Trophoblast cell (in vitro differentiated cells and primary cell): ENCODE measurements at regions not wholly inside any gene's neighbourhood (a gene's known extent, or its start where the extent isn't known, plus 50 kb on each side); places are given as distances from the start of the nearest gene placed in this dataset.
"Not testable (repeated sequence)": the region's sequence is repeated elsewhere in the genome, so short reads cannot be mapped to it uniquely, and the experiment has no call there.

Experiments
- DNase-seq, 2 donors: peaks; one replicate each; pipeline ENCODE4 v3.0.0-alpha.2; 2016
- H2AFZ ChIP-seq: 2 replicates; pipeline ENCODE4 v1.6.1; 2013; ENCODE audit warnings: low read length, moderate library complexity, mild to moderate bottlenecking; ENCODE audit not compliant: insufficient read depth, poor library complexity
- H2AK5ac ChIP-seq: 2 replicates; pipeline ENCODE4 v1.6.1; 2013; ENCODE audit warnings: mild to moderate bottlenecking, low read length
- H2BK120ac ChIP-seq: 2 replicates; pipeline ENCODE4 v1.6.1; 2013; ENCODE audit warnings: low read length, mild to moderate bottlenecking, moderate library complexity; ENCODE audit not compliant: insufficient read depth, poor library complexity
- H2BK12ac ChIP-seq: 2 replicates; pipeline ENCODE4 v1.6.1; 2013; ENCODE audit warnings: mild to moderate bottlenecking, low read length, moderate library complexity
- H2BK5ac ChIP-seq: 2 replicates; pipeline ENCODE4 v1.6.1; 2013; ENCODE audit warnings: low read length, low read depth, moderate library complexity, mild to moderate bottlenecking; ENCODE audit not compliant: poor library complexity
- H3K14ac ChIP-seq: 2 replicates; pipeline ENCODE4 v1.6.1; 2013; ENCODE audit warnings: mild to moderate bottlenecking, low read length
- H3K18ac ChIP-seq: 2 replicates; pipeline ENCODE4 v1.6.1; 2013; ENCODE audit warnings: mild to moderate bottlenecking, low read length
- H3K23ac ChIP-seq: 2 replicates; pipeline ENCODE4 v1.6.1; 2013; ENCODE audit warnings: low read length
- H3K27ac ChIP-seq: 2 replicates; pipeline ENCODE4 v1.5.1; 2013; ENCODE audit warnings: low read depth, mild to moderate bottlenecking, inconsistent platforms, low read length, moderate library complexity
- H3K27me3 ChIP-seq: 2 replicates; pipeline ENCODE4 v1.6.1; 2013; ENCODE audit warnings: inconsistent platforms, mild to moderate bottlenecking, low read length, moderate library complexity; ENCODE audit not compliant: insufficient read depth
- H3K36me3 ChIP-seq, 2 experiments: 1 replicate in 1 of 2; 2 replicates in 1 of 2; pipeline ENCODE4 v1.6.1; 2013; ENCODE audit warnings: low read length in 2 of 2, mild to moderate bottlenecking in 2 of 2, moderate library complexity in 1 of 2; ENCODE audit not compliant: insufficient read depth in 2 of 2, control insufficient read depth in 1 of 2
- H3K4ac ChIP-seq: 2 replicates; pipeline ENCODE4 v1.6.1; 2013; ENCODE audit warnings: low read depth, mild to moderate bottlenecking, low read length, moderate library complexity
- H3K4me1 ChIP-seq, 2 experiments: 1 replicate in 1 of 2; 2 replicates in 1 of 2; pipeline ENCODE4 v1.6.1; 2013; ENCODE audit warnings: low read length in 2 of 2, mild to moderate bottlenecking in 2 of 2, moderate library complexity in 1 of 2; ENCODE audit not compliant: insufficient read depth in 2 of 2, control insufficient read depth in 1 of 2
- H3K4me2 ChIP-seq: 2 replicates; pipeline ENCODE4 v1.6.1; 2013; ENCODE audit warnings: inconsistent platforms, mild to moderate bottlenecking, low read length, moderate library complexity
- H3K4me3 ChIP-seq: 2 replicates; pipeline ENCODE4 v1.5.1; 2013; ENCODE audit warnings: mild to moderate bottlenecking, low read depth, low read length, inconsistent platforms
- H3K79me1 ChIP-seq: one replicate; pipeline ENCODE4 v1.6.1; 2013; ENCODE audit warnings: low read length
- H3K79me2 ChIP-seq: 2 replicates; pipeline ENCODE4 v1.6.1; 2013; ENCODE audit warnings: low read length, mild to moderate bottlenecking; ENCODE audit not compliant: control insufficient read depth, insufficient read depth, poor library complexity
- H3K9ac ChIP-seq: 2 replicates; pipeline ENCODE4 v1.6.1; 2013; ENCODE audit warnings: mild to moderate bottlenecking, low read length
- H3K9me3 ChIP-seq: 2 replicates; pipeline ENCODE4 v1.6.1; 2013; ENCODE audit warnings: low read depth, mild to moderate bottlenecking, control low read depth, inconsistent platforms, low read length; ENCODE audit not compliant: insufficient read depth
- H4K12ac ChIP-seq: 2 replicates; pipeline ENCODE4 v1.6.1; 2013; ENCODE audit warnings: low read depth, mild to moderate bottlenecking, low read length, moderate library complexity
- H4K8ac ChIP-seq: 2 replicates; pipeline ENCODE4 v1.6.1; 2013; ENCODE audit warnings: low read depth, mild to moderate bottlenecking, low read length, moderate library complexity
- H4K91ac ChIP-seq: one replicate; pipeline ENCODE4 v1.6.1; 2013; ENCODE audit warnings: low read depth, mild to moderate bottlenecking, low read length, moderate library complexity
- WGBS: extraction: QIAGEN DNeasy Blood & Tissue Kit; methylation state at CpG from one replicate; pipeline ENCODE4 v1.1.7; 2013; ENCODE audit warnings: missing lambda C conversion rate; ENCODE audit not compliant: insufficient read length, insufficient coverage; ENCODE audit errors: extremely low coverage; 5-methylcytosine and 5-hydroxymethylcytosine counted together

DNA sequence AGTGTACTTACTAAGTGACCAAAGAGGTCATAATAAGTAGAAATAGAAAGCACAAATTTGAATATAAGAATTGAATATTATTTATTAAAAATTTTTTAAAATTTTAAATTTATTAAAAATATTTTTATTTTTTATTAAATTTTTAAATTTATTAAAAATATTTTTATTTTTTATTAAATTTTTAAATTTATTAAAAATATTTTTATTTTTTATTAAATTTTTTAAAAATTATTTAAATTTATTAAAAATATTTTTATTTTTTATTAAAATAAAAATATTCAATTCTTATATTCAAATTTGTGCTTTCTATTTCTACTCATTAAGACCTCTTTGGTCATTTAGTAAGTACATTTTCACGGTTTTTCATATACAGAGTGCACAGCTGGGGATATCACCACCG, 366.5 kb downstream of the PTH2R start:
- H4K8ac ChIP-seq, H3K9ac ChIP-seq, H3K14ac ChIP-seq, H3K9me3 ChIP-seq, H3K79me2 ChIP-seq, H3K4me3 ChIP-seq, H2BK12ac ChIP-seq, H3K4ac ChIP-seq, H3K23ac ChIP-seq, H3K36me3 ChIP-seq, H2BK120ac ChIP-seq, H4K12ac ChIP-seq, H3K18ac ChIP-seq, H2AK5ac ChIP-seq, H3K79me1 ChIP-seq, H3K27me3 ChIP-seq, H3K27ac ChIP-seq, H3K4me2 ChIP-seq, H3K4me1 ChIP-seq, DNase-seq, H2BK5ac ChIP-seq, H4K91ac ChIP-seq, H2AFZ ChIP-seq: not testable (repeated sequence)
- WGBS: no CpG with 5 or more reads among the region's 2 CpGs

GRCh38 chr2:208781166-208781565, 374.6 kb downstream of the PTH2R start:
- no peaks in the 10 kb centered on the region for H3K4me1 ChIP-seq
- H2BK5ac ChIP-seq: no peak overlapping the region
- H3K79me1 ChIP-seq: no peaks in the 10 kb centered on the region
- no peak overlapping the region for H2AK5ac ChIP-seq
- H4K91ac ChIP-seq: no peak overlapping the region
- no peak overlapping the region for H2BK120ac ChIP-seq
- H3K36me3 ChIP-seq: no peaks in the 10 kb centered on the region
- no peak overlapping the region for H3K4me2 ChIP-seq
- no peak overlapping the region for H3K27ac ChIP-seq
- no peak overlapping the region for H3K4ac ChIP-seq
- no peak overlapping the region for H2AFZ ChIP-seq
- no peak overlapping the region for H3K23ac ChIP-seq
- no peak overlapping the region for H4K8ac ChIP-seq
- H3K27me3 ChIP-seq: no peaks in the 10 kb centered on the region
- H2BK12ac ChIP-seq: no peak overlapping the region
- H3K9me3 ChIP-seq: peaks cover 4% of the 10 kb centered on the region
- H3K18ac ChIP-seq: no peak overlapping the region
- no peak overlapping the region for H3K14ac ChIP-seq
- no CpG with 5 or more reads among the region's 1 CpG for WGBS
- H3K79me2 ChIP-seq: no peaks in the 10 kb centered on the region
- H3K4me3 ChIP-seq: no peak overlapping the region
- H4K12ac ChIP-seq: no peak overlapping the region
- H3K9ac ChIP-seq: no peak overlapping the region
- DNase-seq: no peak

GRCh38 chr2:208782097-208782496, 375.5 kb downstream of the PTH2R start:
- WGBS: no CpG with 5 or more reads among the region's 6 CpGs
- Histone ChIP-seq H3K27me3 (no peaks in the 10 kb centered on the region), H2AFZ (no peak overlapping the region), H3K4me3 (no peak overlapping the region), H3K27ac (no peak overlapping the region), H3K36me3 (no peaks in the 10 kb centered on the region), H3K79me2 (no peaks in the 10 kb centered on the region), H3K23ac (no peak overlapping the region), H3K14ac (no peak overlapping the region), H3K9me3 (peaks cover 4% of the 10 kb centered on the region), H3K4ac (no peak overlapping the region), H2BK12ac (no peak overlapping the region), H3K4me1 (no peaks in the 10 kb centered on the region), H2BK120ac (no peak overlapping the region), H4K12ac (no peak overlapping the region), H2AK5ac (no peak overlapping the region), H3K18ac (no peak overlapping the region), H2BK5ac (no peak overlapping the region), H4K8ac (no peak overlapping the region), H3K4me2 (no peak overlapping the region), H4K91ac (no peak overlapping the region), H3K79me1 (no peaks in the 10 kb centered on the region), H3K9ac (no peak overlapping the region)
- no peak for DNase-seq

DNA sequence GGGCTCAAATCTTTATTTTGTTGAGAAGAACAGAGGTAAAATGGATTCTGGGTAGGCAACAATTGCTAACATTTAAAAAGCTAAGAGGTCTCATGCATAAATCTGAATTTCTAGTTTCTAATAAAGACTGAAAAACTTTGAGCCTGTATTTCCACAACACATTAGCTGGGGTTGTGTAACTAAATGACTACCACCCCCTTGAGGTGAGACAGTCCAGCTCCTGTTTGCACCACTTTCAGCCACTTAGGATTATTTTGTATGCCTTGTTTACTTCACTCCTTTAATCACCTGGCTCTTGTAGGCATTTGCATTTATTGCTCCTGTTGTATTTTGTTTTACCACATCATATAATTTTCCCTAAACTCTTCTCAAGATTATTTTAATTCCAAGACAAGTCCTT, 376.6 kb downstream of the PTH2R start:
- no peak overlapping the region for H3K18ac ChIP-seq
- no peaks in the 10 kb centered on the region for H3K79me2 ChIP-seq
- H4K12ac ChIP-seq: no peak overlapping the region
- H3K4me3 ChIP-seq: no peak overlapping the region
- H3K4me1 ChIP-seq: no peaks in the 10 kb centered on the region
- H3K4ac ChIP-seq: no peak overlapping the region
- no peak overlapping the region for H3K27ac ChIP-seq
- H3K14ac ChIP-seq: no peak overlapping the region
- H2BK120ac ChIP-seq: no peak overlapping the region
- no peak overlapping the region for H2AK5ac ChIP-seq
- no peak overlapping the region for H3K9ac ChIP-seq
- H2BK12ac ChIP-seq: no peak overlapping the region
- H3K79me1 ChIP-seq: no peaks in the 10 kb centered on the region
- H2BK5ac ChIP-seq: no peak overlapping the region
- no peak overlapping the region for H4K91ac ChIP-seq
- no peak overlapping the region for H3K4me2 ChIP-seq
- H3K23ac ChIP-seq: no peak overlapping the region
- no peak overlapping the region for H4K8ac ChIP-seq
- peaks cover 4% of the 10 kb centered on the region for H3K9me3 ChIP-seq
- no peaks in the 10 kb centered on the region for H3K36me3 ChIP-seq
- DNase-seq: no peak
- no peak overlapping the region for H2AFZ ChIP-seq
- H3K27me3 ChIP-seq: no peaks in the 10 kb centered on the region

- H3K18ac ChIP-seq, H2BK12ac ChIP-seq: not testable (repeated sequence)
- no CpG with 5 or more reads among the region's 9 CpGs for WGBS
Measured at GRCh38 chr2:208784774-208785173, 378.2 kb downstream of the PTH2R start.

More at GRCh38 chr2:208784774-208785173, 378.2 kb downstream of the PTH2R start:
- not testable (repeated sequence) for DNase-seq, H4K8ac ChIP-seq, H3K23ac ChIP-seq, H3K4ac ChIP-seq, H2BK5ac ChIP-seq, H3K79me2 ChIP-seq, H3K4me2 ChIP-seq, H3K14ac ChIP-seq, H3K9me3 ChIP-seq, H3K4me3 ChIP-seq, H2BK120ac ChIP-seq, H4K91ac ChIP-seq, H3K36me3 ChIP-seq, H3K79me1 ChIP-seq, H2AK5ac ChIP-seq, H3K4me1 ChIP-seq, H3K27ac ChIP-seq, H2AFZ ChIP-seq, H3K9ac ChIP-seq, H4K12ac ChIP-seq, H3K27me3 ChIP-seq
